ENCODE measurements at regions not wholly inside any gene's neighbourhood (a gene's known extent, or its start where the extent isn't known, plus 50 kb on each side); places are given as distances from the start of the nearest gene placed in this dataset.

GRCh38 chr6:76867182-76867581 is 596.1 kb downstream of the HTR1B start:
- ChIA-PET RAD21 (ENCODE audit: low non-redundant PET in 1 of 2, low total read pairs in 2 of 2, uncharacterized antibody in 2 of 2, unreplicated experiment in 2 of 2) (no interaction called here), CTCF (no interaction called here), POLR2A (no interaction called here)
- Histone ChIP-seq H3K4me2 (ENCODE audit: low read length) (no peak overlapping the region), H3K79me2 (ENCODE audit: insufficient read depth, low read length) (no peaks in the 10 kb centered on the region), H3K4me3 (replicated peaks in 1 of 2; ENCODE audit: low read depth in 1 of 2, low read length in 2 of 2) (no peak overlapping the region), H2AFZ (ENCODE audit: low read depth, low read length, poor library complexity, severe bottlenecking) (no peak overlapping the region), H3K27ac (ENCODE audit: low read depth, low read length) (no peak overlapping the region), H3K9me3 (ENCODE audit: control insufficient read depth in 1 of 2, insufficient read depth in 1 of 2, low read depth in 1 of 2, low read length in 2 of 2) (no peaks in the 10 kb centered on the region), H3K36me3 (ENCODE audit: control insufficient read depth in 1 of 2, insufficient read depth in 2 of 2, low read length in 2 of 2) (no peaks in the 10 kb centered on the region), H4K20me1 (ENCODE audit: insufficient read depth) (no peaks in the 10 kb centered on the region), H3K27me3 (ENCODE audit: insufficient read depth, low read length) (no peaks in the 10 kb centered on the region), H3K9me2 (ENCODE audit: insufficient read depth) (no peaks in the 10 kb centered on the region), H3K9ac (ENCODE audit: low read length) (no peak overlapping the region), H3K4me1 (ENCODE audit: control insufficient read depth in 1 of 2, insufficient read depth in 2 of 2, low read length in 2 of 2) (no peaks in the 10 kb centered on the region)
- ATAC-seq (no peak), DNase-seq (ENCODE audit: low read depth, low spot score) (no peak)
- TF ChIP-seq REST (IDR thresholded peaks at IDR 0.05; ENCODE audit: low read depth): no peak
- no peak for TF ChIP-seq EZH2phosphoT487 (IDR thresholded peaks at IDR 0.05; ENCODE audit: borderline replicate concordance)
- no peak for TF ChIP-seq SRF (IDR thresholded peaks at IDR 0.05; ENCODE audit: low read depth)
- no peak for TF ChIP-seq TCF7L2 (IDR thresholded peaks at IDR 0.05; ENCODE audit: borderline replicate concordance, extremely low read depth, insufficient read depth, insufficient read length)
- no peak for TF ChIP-seq EZH2 (IDR thresholded peaks at IDR 0.05)
- TF ChIP-seq EGR1 (IDR thresholded peaks at IDR 0.05; ENCODE audit: low read depth): no peak
- no peak for TF ChIP-seq ELF1 (IDR thresholded peaks at IDR 0.05; ENCODE audit: borderline replicate concordance, low read depth)
- TF ChIP-seq POLR2AphosphoS5 (IDR thresholded peaks at IDR 0.05; ENCODE audit: low read depth, low read length): no peak
- no peak for TF ChIP-seq ATF3 (IDR thresholded peaks at IDR 0.05)
- BruUV-seq (replicated peaks): no TSS peak
- intact Hi-C loops (cut with micrococcal nuclease): loop anchor here (10.0 kb wide), 1 partner anchor 932 kb away; no protein-coding TSS in a partner anchor
